ENCODE measurements at regions not wholly inside any gene's neighbourhood (a gene's known extent, or its start where the extent isn't known, plus 50 kb on each side); places are given as distances from the start of the nearest gene placed in this dataset.
"Not testable (repeated sequence)": the region's sequence is repeated elsewhere in the genome, so short reads cannot be mapped to it uniquely, and the experiment has no call there.

DNA sequence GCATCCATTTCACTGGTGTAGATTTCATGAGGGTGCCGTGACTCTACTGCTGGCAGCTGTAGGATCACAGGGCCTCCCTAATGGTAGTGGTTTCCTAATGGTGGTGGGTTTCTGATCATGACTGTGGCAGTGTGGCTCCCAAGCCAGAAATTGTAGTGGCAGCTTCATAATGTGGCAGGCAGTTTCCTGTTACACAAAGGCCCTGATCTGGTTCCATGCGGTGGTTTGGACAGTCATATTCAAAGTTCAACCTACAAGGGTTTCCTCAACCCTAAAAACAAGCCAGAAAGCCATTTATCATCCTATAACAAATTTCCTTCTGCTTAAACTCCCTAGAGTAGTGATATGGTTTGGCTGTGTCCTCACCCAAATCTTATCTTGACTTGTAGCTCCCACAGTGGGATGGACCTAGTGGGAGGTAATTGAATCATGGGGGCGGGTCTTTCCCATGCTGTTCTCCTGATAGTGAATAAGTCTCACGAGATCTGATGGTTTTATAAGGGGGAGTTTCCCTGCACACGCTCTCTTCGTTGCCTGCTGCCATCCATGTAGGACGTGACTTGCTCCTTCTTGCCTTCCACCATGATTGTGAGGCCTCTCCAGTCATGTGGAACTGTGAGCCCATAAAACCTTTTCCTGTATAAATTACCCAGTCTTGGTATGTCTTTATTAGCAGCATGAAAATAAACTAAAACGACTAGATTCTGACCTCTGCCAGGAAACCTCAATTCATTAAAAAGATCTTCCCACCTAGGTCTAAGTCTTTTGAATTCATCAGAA lies 257.1 kb downstream of the EFCAB11 start:
- no peak for DNase-seq

DNA sequence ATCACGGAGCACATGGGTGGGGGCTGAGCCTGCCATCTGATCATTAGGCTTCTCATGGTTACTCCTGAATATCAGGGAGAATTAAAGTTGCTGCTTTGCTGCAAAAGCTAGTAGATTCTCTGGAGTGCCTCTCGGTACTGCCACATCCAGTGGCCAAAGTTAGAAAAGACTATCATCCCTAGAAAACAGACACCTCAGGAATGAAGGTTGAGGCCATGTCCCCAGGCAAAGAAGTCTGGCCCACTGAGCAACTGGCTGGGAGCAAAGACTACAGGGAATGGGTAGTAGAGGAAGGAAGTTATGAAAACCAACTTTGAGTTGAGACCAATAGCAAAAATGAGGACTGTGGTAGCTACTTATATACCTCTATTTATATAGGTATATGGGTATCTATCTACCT lies 258.7 kb downstream of the EFCAB11 start:
- no peak for DNase-seq

DNA sequence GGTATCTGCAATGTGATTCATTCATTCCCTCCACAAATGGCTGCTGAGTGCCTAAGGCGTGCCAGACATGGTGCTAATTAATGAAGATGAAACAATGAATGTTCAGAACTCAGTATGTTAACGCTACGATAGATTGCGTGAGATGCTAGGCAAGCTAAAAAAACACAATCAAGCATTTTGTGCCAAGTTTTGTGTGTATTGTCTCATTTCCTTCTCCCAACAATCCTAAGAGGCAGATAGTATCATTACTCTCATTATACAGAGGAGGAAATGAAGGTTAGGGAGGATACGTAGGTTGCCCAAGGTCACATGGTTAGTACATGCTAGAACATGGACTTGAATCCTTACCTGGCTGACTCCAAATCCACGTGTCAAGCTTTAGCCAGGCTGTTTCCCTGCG lies 264.4 kb downstream of the EFCAB11 start:
- no peak for DNase-seq

DNA sequence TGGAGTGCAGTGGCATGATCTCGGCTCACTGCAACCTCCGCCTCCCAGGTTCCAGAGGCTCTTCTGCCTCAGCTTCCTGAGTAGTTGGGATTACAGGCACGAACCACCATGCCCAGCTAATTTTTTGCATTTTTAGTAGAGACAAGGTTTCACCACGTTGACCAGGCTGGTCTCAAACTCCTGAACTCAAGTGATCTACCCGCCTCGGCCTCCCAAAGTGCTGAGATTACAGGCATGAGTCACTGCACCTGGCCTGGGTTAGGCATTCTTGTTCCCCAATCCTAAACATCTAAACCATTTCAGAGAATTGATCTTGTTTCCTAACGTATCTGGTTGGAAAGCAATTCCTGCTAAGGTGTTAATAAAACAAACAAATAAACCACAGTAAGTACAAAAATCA lies 264.8 kb downstream of the EFCAB11 start:
- DNase-seq: not testable (repeated sequence)

DNA sequence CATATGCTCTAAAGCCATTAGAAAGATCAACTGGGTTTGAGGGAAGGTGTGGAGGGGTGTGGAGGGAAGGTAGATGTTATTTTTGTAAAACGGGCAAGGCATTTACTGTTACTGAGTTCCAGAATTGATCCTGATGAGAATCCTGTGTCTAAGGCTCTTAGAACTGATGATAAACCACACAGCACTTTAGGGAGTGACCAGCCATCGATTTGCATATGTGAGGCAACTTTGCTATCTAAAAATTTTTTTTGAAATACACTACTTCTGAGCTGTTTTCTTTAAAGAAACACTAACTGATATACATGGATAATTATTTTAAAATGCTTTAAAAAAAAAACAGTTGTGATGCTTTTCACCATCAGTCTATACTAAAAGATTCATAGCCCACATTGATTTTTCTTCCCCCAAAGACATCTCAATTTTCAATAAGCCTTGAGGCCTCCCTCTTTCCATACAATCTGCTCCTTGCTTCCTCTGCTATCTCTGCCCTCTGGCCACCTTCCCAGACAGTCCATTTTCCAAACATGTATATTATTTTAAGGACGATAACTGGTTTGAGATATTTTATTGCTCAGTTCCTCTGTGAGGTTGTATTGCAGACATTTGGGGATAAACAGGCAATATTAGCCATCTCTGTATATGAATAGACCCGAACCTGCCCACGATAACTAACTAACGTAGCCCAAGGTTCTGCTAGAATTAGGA lies 265.9 kb downstream of the EFCAB11 start:
- no peak for DNase-seq

DNA sequence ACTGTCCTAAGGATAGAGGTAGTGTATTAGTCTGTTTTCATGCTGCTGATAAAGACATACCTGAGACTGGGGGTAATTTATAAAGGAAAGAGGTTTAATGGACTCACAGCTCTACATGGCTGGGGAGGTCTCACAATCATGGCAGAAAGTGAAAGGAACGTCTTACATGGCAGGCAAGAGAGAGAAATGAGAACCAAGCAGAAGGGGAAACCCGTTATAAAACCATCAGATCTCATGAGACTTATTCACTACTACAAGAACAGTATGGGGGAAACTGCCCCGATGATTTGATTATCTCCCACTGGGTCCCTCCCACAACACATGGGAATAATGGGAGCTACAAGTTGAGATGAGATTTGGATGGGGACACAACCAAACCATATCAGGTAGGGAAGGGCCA lies 267.4 kb downstream of the EFCAB11 start:
- DNase-seq: not testable (repeated sequence)

DNA sequence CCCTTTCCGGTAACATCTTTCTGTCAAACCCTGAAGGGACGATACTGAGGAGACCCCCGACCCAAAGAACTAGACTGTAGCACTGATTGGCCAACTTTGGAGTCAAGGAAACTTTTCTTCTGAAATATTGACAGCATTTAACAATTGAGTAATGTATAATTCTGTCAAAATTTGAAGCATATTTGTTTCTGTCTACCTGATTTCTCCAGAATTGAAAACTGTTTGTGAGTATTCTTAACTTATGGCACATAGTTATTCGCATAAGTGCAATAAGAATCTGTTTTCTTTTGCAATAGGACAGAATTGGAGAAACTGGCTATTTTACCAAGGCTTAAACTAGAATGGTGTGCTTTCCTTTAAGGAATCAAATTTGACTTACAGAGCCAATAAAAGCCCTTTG lies 267.1 kb upstream of the FOXN3 start:
- DNase-seq: no peak

DNA sequence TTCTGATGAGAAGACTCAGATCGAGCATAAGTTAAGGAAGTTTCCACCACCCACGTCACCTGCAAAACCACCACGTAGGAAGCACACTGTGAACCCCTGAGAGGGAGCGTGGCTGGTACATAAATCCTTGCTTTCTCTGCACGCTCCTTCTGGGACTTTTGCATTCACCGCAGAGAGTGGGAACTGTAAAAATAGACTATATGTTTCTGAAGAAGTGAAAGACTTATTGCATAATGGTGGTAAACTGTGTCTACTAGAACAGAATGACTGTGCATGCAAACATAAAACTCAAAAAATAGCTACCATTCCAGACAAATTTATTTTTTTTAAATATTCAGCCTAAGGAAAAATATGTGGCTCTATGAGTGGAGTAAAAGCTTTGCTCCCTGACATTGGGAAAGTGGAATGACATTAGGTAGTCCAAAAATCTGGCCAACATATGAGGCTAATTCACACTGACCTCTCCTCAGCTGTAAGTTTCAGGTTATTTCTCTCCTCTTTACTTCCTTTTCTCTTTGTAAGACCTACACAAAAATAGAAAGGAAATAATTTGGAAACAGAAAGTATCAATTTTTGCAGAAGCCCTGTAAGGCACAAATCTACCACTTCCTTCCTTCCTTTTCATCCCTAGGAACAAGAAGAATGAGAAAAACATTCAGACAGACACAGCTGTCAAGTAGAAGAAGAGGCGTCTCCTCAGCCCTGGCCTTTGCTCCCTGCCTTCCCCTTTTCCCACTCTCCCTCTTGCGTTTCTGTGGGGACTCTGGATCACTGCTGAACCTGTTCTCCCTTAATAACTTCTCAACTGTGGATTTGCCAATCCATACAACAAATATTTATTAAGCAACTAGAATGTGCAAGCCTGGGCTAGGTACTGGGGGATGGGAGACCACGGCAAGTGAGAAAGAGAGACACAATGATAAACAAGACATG lies 264.3 kb upstream of the FOXN3 start:
- DNase-seq: no peak

DNA sequence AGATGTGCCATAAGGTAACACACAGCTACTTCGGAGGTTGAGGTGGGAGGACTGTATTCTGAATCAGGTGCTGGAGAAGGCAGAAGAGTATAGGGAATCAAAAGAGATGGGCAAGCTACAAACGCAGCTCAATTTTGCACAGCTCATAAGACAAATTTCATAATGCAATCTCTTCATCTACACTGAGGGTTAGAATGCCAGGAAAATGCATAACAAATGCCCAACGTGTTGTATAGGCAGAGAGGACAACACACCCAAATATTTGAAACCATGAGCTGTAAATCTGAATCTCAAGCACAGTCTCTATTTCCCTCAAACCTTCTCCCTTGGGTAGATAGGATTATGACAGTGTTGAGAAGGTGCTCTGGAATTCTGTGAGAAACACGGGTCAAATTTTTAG lies 263.1 kb upstream of the FOXN3 start:
- no peak for DNase-seq

DNA sequence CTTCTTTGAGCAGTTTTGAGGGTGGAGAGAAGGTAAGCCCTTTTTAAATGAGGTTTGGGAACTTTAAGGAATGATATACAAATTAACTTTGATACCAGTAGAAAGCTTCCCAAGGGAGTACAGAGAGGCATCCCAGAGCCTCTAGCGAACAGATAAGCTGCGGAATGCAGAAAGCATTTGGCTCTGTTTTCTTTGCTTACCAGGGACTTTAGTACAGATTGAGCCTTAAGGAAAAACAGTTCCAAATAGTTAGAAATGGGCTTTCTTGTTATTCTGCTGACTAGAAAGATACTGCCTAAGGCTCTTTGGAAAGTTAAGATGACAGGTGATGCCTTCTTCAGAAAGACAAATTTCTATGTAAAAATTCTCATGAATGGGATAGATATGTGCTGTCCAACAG lies 261.7 kb upstream of the FOXN3 start:
- DNase-seq: no peak

DNA sequence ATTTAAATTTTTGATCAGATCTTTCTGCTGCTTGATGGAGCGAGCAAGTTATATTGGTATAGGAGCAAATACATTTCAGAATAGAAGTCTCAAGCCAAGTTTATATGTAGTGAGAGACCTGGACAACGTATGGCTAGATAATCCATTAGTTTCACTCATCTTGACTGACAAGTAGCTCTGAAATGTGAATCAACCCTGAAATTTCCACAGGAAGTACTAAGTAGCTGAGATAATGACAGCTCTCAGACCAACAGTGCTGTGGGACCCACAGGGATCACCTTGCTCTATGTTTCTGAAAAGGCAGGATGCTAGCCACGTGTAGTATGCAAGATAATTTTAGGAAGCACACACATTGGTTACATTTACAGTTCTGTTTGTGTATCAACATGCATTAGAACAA lies 258.6 kb upstream of the FOXN3 start:
- DNase-seq: no peak

DNA sequence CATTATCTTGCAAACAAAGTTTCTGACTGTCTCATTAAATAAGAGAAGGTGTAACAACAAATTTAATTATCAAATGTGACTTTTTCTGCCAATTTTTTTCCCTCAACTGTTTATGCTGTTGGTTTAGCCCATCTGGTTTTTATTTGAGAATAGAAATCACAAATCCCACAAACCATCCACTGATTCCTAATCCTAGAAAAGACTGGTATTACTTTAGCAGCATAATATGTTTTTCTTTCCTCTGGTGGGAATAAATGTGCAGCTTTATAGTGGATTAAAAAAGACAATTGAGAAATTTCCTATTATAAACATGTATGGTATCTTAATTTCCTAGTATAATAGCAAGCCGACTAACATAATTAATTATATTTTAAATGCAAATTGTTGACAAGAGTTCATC lies 257.9 kb upstream of the FOXN3 start:
- DNase-seq: no peak

DNA sequence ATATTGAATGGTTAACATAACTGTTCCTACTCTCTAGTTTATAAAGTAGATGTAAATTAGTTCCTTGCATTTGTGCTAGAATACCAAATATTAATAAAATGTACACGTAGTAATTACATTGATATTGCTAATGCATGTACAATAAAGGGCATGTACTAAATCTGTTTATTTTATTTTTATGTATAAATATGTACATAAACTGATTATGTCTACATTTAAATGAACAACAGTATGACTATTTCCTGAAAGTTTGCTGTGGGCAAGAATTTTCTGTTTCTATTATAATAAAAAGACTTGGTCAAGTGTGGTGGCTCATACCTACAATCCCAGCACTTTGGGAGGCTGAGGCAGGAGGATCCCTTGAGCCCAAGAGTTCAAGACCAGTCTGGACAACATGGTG lies 257.2 kb upstream of the FOXN3 start:
- no peak for DNase-seq

DNA sequence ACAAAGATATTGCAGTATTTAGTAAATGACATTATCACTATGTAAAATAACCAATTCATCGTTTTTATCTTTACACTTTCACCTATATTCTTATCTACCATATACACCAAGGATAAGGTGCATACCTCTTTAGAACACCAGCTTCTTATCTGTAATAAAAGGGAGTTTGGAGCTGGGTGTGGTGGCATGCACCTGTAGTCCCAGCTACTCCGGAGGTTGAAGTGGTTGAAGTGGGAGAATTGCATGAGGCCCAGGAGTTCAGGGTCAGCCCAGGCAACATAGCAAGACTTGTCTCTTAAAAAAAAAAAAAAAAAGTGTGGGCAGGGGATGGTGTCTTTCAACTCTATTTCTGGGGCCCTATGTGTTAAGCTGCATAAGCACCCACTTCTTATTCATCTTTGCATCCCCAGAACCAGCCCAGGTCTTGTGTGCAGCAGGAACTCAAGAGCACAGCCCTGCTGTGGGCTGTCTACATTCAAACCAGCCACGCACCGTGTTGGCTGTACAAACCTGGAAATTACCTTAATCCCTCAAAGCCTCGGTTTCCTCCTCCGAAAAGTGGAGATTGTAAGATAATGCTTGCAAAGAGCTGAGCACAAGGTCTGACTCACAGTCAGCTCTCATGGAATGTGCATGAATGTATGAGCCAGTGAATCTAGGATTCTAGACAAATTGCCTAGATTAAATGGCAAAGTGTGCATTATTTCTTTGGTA lies 256.6 kb upstream of the FOXN3 start:
- no peak for DNase-seq

DNA sequence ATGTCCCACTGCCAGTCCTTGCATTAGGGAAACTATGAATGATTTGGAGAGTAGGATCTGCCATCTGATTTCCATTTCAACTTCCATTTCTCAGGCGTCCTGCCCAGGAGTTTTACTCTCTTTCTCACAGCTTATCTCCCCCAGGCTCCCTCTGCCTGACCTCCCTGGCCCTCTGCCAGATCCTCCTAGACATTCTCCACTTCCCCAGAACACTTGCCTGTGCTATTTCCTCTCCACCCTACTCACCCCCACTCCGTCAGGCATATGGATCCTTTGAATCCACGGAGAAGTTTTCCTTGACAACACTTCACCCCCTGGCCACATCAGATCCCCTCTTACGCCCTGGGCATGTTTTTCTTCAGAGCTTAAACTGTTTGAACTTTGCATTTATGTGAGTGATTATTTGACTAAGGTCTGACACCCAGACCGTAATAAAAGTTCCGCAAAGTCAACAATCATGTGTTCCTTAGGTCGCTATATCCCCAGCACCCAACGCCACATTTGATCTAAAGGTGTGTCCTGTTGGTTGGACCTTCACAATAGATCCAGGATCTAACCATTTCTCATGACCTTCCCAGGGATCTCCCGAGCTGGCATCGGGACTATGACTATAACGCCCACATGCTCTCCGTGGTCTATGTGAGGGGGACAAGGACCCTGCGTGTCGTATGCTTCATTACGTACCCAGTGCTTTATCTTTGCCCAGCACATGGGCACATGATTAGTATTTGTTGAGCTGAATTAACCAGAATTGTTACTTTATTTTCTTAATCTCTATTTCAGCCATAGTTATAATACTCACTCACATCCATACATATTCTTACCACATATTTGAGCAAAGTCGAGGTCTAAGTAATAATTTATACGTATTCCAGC lies 255.8 kb upstream of the FOXN3 start:
- peak; percentile 29 for DNase-seq

DNA sequence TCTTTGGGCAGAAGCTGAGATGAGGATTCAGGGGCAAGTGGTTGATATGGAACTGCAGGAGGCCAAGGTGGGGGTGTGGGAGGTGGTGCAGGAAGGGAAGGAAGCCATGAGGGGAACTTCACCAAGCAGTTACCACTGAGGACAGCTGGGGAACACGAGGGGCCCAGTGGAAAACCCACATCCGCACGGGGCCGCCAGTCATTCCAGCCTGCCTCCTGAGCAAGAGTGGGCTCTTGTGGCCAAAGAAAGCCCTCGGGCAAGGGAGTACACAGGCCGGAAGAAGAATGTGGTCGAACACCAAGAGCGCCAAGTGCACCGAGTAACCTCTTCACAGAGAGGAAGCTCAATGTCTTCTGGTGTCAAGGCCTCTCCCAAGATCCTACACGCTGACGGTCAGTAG lies 252.2 kb upstream of the FOXN3 start:
- DNase-seq: no peak

DNA sequence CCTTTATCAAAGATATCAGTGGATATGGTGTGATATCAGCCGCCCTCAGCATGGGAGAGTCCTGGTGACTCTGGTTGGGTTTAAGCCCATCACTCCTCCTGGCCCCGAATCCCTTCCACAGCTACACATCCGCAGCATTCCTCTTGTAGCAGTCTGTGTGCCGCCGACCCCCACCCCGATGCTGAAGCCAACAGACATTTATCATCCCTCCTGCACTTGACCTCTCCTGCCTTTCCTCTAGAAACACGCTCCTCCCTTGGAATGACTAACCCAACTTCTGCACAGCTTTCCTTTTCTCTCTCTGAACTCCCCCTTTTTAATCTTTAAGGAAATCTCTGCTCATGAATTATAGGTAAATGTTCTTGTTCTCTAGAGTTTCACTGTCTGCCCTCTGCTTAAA lies 250.9 kb upstream of the FOXN3 start:
- no peak for DNase-seq

DNA sequence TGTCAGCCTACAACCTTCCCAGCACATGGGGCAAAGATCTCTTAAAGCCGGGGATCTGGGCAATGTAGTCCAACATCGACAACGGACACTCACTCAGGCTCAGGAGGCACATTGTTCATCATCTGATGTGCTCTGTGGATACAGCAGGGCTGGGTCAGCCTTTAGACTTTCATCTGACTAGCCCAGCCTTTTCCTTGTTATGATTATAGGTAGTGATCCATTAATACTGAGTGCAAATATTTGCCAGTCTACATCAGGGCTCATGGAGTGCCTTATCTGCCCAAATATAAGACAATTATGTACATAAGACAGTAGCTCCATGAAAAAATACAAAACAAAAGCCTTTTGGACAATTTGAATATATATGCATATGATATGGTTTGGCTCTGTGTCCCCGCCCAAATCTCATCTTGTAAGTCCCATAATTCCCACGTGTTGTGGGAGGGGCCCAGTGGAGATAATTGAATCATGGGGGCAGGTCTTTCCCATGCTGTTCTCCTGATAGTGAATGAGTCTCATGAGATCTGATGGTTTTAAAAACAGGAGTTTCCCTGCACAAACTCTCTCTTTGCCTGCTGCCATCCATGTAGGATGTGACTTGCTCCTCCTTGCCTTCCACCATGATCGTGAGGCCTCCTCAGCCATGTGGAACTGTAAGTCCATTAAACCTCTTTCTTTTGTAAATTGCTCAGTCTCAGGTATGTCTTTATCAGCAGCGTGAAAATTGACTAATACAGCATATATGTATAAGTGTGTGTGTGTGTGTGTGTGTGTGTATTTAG lies 248.5 kb upstream of the FOXN3 start:
- DNase-seq: not testable (repeated sequence)

DNA sequence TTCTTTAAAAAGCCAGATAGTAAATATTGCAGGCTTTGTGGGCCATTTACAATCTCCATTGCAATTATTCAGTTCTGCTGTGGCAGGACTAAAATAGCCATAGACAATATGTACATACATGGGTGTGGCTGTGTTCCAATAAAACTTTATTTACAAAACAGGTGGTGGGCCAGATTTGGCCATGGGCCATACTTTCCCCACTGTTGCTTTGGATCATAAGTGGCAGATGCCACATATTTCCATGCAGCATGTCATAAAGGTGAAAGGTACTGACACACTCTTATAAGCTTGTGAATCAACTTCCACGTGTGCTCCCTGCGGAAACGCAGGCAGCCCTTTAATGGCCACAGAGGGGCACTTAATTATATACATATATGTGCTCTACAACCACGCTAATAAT lies 244.4 kb upstream of the FOXN3 start:
- no peak for DNase-seq

DNA sequence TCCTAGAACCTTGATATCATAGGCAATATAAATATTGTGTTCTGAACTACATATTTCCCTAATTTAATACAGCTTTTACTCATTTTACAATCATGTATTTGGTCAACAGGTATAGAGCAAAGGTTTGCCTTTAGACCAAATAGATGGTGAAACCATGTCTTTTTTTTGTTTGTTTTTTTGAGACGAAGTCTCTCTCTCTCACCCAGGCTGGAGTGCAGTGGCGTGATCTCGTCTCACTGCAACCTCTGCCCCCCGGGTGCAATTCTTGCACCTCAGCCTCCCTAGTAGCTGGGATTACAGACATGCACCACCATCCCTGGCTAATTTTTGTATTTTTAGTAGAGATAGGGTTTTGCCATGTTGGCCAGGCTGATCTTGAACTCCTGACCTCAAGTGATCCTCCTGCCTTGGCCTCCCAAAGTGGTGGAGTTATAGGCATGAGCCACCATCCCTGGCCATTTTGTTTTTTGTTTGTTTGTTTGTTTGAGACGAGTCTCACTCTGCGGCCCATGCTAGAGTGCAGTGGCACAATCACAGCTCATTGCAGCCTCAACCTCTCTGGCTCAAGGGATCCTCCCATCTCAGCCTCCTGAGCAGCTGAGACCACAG lies 243.7 kb upstream of the FOXN3 start:
- DNase-seq: not testable (repeated sequence)

DNA sequence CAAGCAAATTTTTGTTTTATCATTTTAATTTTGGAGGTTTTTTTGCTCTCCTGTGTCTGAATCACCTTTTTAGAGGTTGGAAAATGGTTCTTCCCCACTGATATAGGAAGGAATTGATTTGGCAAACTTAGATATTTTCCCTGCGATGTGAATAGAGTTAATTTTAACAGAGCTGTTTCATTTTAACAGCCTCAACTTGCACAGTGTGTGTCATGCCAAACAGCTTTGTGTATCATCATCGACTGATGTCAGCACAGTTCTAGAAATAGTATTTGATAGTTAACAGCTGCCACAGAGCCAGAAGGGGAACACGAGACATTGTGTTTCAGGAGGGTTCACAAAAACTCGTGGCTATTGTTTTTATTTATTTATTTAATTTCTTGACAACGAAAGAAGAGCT lies 243.1 kb upstream of the FOXN3 start:
- peak; percentile 51 for DNase-seq
